HG02885 (cell line): ENCODE measurements at regions not wholly inside any gene's neighbourhood (a gene's known extent, or its start where the extent isn't known, plus 50 kb on each side); places are given as distances from the start of the nearest gene placed in this dataset.

Experiments used
- ATAC-seq: cut with Tn5 transposase; IDR thresholded peaks from one replicate; pipeline ENCODE4 v1.9.1; 2021; ENCODE audit warnings: mild to moderate bottlenecking; ENCODE audit not compliant: unreplicated experiment, poor library complexity

GRCh38 chr2:199136681-199137080 lies 321.1 kb downstream of the SATB2 start:
- ATAC-seq, result no peak

- ATAC-seq, result no peak
These were observed 321.5 kb downstream of the SATB2 start for GRCh38 chr2:199136242-199136641.

GRCh38 chr2:199131876-199132275 lies 325.9 kb downstream of the SATB2 start:
- ATAC-seq, result no peak

GRCh38 chr2:199131136-199131655 lies 326.5 kb downstream of the SATB2 start:
- ATAC-seq, result no peak

GRCh38 chr2:199130501-199130900 lies 327.2 kb downstream of the SATB2 start:
- ATAC-seq, result no peak

- no peak for ATAC-seq
These were observed 329.1 kb downstream of the SATB2 start for GRCh38 chr2:199128476-199129229.

- no peak for ATAC-seq
These were observed 337.9 kb downstream of the SATB2 start for GRCh38 chr2:199119796-199120195.

- no peak for ATAC-seq
These were observed 339.0 kb downstream of the SATB2 start for GRCh38 chr2:199118673-199119112.

GRCh38 chr2:199115169-199115568 lies 342.6 kb downstream of the SATB2 start:
- ATAC-seq, result no peak

- ATAC-seq, result no peak
These were observed 344.6 kb downstream of the SATB2 start for GRCh38 chr2:199113111-199113510.

- ATAC-seq, result no peak
These were observed 346.3 kb downstream of the SATB2 start for GRCh38 chr2:199111458-199111857.

GRCh38 chr2:199108056-199108455 lies 349.7 kb downstream of the SATB2 start:
- no peak for ATAC-seq

- no peak for ATAC-seq
These were observed 351.9 kb downstream of the SATB2 start for GRCh38 chr2:199105826-199106225.

GRCh38 chr2:199101487-199101886 lies 356.3 kb downstream of the SATB2 start:
- ATAC-seq, result no peak

GRCh38 chr2:199100326-199101110 lies 357.2 kb downstream of the SATB2 start:
- ATAC-seq, result no peak

- no peak for ATAC-seq
These were observed 365.3 kb downstream of the SATB2 start for GRCh38 chr2:199092419-199092818.

GRCh38 chr2:199085261-199085660 lies 372.5 kb downstream of the SATB2 start:
- no peak for ATAC-seq

GRCh38 chr2:199070322-199070949 lies 387.3 kb downstream of the SATB2 start:
- no peak for ATAC-seq

GRCh38 chr2:199064201-199064600 lies 393.5 kb downstream of the SATB2 start:
- no peak for ATAC-seq

- no peak for ATAC-seq
These were observed 399.8 kb downstream of the SATB2 start for GRCh38 chr2:199057936-199058335.

GRCh38 chr2:199055336-199055735 lies 402.4 kb downstream of the SATB2 start:
- ATAC-seq, result no peak
